ENCODE measurements at regions not wholly inside any gene's neighbourhood (a gene's known extent, or its start where the extent isn't known, plus 50 kb on each side); places are given as distances from the start of the nearest gene placed in this dataset.

DNA sequence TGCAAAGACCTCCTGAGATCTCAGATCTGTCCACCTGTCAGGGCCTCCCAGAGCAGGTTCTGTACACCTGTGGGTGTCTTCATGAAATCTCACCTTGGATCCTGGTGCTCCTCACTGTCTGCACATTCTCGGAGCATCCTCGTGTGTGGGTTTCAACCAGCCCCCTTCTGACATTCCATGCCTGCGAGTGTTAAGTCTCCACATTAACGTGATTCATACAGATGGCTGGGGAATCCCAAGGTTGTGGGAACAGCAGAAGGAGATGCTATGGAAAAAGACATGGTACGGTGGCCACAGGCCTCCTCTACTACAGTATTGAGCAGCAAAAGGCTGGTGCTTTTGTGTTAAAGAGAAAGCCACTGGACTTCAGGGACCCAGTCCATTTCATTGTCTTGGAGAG is 556.5 kb downstream of the DHX35 start:
- Histone ChIP-seq H3K9me3 (ENCODE audit: control insufficient read depth, insufficient read depth, low read depth, low read length) (no peaks in the 10 kb centered on the region), H3K4me3 (ENCODE audit: low read depth, low read length) (no peak overlapping the region), H3K4me1 (ENCODE audit: control insufficient read depth, insufficient read depth, low read length) (no peaks in the 10 kb centered on the region), H3K27ac (ENCODE audit: extremely low read depth, low read depth, low read length) (no peak overlapping the region), H3K36me3 (ENCODE audit: control insufficient read depth in 2 of 2, insufficient read depth in 1 of 2, low read length in 2 of 2) (no peaks in the 10 kb centered on the region)
- ChIA-PET POLR2A (no interaction called here), CTCF (no interaction called here)
- TF ChIP-seq, protein P1, sequence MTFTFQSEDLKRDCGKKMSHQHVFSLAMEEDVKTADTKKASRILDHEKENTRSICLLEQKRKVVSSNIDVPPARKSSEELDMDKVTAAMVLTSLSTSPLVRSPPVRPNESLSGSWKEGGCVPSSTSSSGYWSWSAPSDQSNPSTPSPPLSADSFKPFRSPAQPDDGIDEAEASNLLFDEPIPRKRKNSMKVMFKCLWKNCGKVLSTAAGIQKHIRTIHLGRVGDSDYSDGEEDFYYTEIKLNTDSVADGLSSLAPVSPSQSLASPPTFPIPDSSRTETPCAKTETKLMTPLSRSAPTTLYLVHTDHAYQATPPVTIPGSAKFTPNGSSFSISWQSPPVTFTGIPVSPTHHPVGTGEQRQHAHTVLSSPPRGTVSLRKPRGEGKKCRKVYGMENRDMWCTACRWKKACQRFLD (tag by site-specific recombination; IDR thresholded peaks at IDR 0.05), result no peak
- TF ChIP-seq YY2 (tag by site-specific recombination; IDR thresholded peaks at IDR 0.05) (no peak), ZNF677 (tag by site-specific recombination; IDR thresholded peaks at IDR 0.05) (no peak), SP7 (tag by site-specific recombination; IDR thresholded peaks at IDR 0.05) (no peak), ZNF335 (tag by site-specific recombination; conservative IDR thresholded peaks at IDR 0.05) (no peak)
- TF ChIP-seq, protein P2, sequence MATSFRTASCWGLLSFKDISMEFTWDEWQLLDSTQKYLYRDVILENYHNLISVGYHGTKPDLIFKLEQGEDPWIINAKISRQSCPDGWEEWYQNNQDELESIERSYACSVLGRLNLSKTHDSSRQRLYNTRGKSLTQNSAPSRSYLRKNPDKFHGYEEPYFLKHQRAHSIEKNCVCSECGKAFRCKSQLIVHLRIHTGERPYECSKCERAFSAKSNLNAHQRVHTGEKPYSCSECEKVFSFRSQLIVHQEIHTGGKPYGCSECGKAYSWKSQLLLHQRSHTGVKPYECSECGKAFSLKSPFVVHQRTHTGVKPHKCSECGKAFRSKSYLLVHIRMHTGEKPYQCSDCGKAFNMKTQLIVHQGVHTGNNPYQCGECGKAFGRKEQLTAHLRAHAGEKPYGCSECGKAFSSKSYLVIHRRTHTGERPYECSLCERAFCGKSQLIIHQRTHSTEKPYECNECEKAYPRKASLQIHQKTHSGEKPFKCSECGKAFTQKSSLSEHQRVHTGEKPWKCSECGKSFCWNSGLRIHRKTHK (tag by site-specific recombination; IDR thresholded peaks at IDR 0.05), result no peak
- TF ChIP-seq, protein P3, sequence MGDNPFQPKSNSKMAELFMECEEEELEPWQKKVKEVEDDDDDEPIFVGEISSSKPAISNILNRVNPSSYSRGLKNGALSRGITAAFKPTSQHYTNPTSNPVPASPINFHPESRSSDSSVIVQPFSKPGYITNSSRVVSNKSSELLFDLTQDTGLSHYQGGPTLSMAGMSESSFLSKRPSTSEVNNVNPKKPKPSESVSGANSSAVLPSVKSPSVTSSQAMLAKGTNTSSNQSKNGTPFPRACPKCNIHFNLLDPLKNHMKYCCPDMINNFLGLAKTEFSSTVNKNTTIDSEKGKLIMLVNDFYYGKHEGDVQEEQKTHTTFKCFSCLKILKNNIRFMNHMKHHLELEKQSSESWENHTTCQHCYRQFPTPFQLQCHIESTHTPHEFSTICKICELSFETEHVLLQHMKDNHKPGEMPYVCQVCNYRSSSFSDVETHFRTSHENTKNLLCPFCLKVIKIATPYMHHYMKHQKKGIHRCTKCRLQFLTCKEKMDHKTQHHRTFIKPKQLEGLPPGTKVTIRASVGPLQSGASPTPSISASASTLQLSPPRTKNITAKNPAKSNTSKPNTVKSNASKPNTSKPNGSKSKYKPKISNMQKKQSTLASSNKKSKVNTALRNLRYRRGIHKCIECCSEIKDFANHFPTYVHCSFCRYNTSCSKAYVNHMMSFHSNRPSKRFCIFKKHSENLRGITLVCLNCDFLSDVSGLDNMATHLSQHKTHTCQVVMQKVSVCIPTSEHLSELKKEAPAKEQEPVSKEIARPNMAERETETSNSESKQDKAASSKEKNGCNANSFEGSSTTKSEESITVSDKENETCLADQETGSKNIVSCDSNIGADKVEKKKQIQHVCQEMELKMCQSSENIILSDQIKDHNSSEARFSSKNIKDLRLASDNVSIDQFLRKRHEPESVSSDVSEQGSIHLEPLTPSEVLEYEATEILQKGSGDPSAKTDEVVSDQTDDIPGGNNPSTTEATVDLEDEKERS (tag by site-specific recombination; IDR thresholded peaks at IDR 0.05), result no peak
- TF ChIP-seq, protein P4, sequence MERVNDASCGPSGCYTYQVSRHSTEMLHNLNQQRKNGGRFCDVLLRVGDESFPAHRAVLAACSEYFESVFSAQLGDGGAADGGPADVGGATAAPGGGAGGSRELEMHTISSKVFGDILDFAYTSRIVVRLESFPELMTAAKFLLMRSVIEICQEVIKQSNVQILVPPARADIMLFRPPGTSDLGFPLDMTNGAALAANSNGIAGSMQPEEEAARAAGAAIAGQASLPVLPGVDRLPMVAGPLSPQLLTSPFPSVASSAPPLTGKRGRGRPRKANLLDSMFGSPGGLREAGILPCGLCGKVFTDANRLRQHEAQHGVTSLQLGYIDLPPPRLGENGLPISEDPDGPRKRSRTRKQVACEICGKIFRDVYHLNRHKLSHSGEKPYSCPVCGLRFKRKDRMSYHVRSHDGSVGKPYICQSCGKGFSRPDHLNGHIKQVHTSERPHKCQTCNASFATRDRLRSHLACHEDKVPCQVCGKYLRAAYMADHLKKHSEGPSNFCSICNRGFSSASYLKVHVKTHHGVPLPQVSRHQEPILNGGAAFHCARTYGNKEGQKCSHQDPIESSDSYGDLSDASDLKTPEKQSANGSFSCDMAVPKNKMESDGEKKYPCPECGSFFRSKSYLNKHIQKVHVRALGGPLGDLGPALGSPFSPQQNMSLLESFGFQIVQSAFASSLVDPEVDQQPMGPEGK (tag by site-specific recombination; IDR thresholded peaks at IDR 0.05), result no peak

DNA sequence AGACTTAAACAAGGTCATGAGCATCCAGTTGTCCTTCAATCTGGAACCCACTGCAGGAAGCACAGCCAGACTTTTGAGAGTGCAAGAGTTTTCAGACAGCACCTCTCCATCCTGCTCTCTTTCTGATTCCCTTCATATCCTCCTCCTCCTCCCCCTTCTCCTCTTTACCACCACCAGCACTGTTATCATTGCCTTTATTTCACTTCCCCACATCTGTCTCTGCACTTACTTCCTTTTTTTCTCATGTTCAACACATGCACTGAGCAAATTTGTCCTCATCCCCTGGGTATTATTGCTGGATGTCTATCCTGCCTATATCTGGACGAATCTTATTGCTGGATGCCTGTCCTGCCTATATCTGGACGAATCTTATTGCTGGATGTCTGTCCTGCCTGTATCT is 554.8 kb downstream of the DHX35 start:
- no peaks in the 10 kb centered on the region for H3K9me3 ChIP-seq (ENCODE audit: control insufficient read depth, insufficient read depth, low read depth, low read length)
- no peaks in the 10 kb centered on the region for H3K36me3 ChIP-seq (ENCODE audit: control insufficient read depth in 2 of 2, insufficient read depth in 1 of 2, low read length in 2 of 2)
- no peak overlapping the region for H3K4me3 ChIP-seq (ENCODE audit: low read depth, low read length)
- H3K4me1 ChIP-seq (ENCODE audit: control insufficient read depth, insufficient read depth, low read length), result no peaks in the 10 kb centered on the region
- no peak overlapping the region for H3K27ac ChIP-seq (ENCODE audit: extremely low read depth, low read depth, low read length)
- ChIA-PET CTCF (no interaction called here), POLR2A (no interaction called here)
- no peak for TF ChIP-seq ZNF510 (tag by site-specific recombination; IDR thresholded peaks at IDR 0.05; ENCODE audit: insufficient replicate concordance)
- no peak for TF ChIP-seq RBAK (tag by site-specific recombination; IDR thresholded peaks at IDR 0.05)
- TF ChIP-seq ZBTB1 (tag by site-specific recombination; IDR thresholded peaks at IDR 0.05), result no peak
- TF ChIP-seq, protein P5, sequence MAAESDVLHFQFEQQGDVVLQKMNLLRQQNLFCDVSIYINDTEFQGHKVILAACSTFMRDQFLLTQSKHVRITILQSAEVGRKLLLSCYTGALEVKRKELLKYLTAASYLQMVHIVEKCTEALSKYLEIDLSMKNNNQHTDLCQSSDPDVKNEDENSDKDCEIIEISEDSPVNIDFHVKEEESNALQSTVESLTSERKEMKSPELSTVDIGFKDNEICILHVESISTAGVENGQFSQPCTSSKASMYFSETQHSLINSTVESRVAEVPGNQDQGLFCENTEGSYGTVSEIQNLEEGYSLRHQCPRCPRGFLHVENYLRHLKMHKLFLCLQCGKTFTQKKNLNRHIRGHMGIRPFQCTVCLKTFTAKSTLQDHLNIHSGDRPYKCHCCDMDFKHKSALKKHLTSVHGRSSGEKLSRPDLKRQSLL (tag by site-specific recombination; IDR thresholded peaks at IDR 0.05), result no peak
- TF ChIP-seq, protein P6, sequence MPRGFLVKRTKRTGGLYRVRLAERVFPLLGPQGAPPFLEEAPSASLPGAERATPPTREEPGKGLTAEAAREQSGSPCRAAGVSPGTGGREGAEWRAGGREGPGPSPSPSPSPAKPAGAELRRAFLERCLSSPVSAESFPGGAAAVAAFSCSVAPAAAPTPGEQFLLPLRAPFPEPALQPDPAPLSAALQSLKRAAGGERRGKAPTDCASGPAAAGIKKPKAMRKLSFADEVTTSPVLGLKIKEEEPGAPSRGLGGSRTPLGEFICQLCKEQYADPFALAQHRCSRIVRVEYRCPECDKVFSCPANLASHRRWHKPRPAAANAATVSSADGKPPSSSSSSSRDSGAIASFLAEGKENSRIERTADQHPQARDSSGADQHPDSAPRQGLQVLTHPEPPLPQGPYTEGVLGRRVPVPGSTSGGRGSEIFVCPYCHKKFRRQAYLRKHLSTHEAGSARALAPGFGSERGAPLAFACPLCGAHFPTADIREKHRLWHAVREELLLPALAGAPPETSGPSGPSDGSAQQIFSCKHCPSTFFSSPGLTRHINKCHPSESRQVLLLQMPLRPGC (tag by site-specific recombination; IDR thresholded peaks at IDR 0.05), result no peak
- TF ChIP-seq ZNF521 (tag by site-specific recombination; IDR thresholded peaks at IDR 0.05), result no peak
- TF ChIP-seq, protein P1 (tag by site-specific recombination; IDR thresholded peaks at IDR 0.05), result no peak
- TF ChIP-seq, protein P7, sequence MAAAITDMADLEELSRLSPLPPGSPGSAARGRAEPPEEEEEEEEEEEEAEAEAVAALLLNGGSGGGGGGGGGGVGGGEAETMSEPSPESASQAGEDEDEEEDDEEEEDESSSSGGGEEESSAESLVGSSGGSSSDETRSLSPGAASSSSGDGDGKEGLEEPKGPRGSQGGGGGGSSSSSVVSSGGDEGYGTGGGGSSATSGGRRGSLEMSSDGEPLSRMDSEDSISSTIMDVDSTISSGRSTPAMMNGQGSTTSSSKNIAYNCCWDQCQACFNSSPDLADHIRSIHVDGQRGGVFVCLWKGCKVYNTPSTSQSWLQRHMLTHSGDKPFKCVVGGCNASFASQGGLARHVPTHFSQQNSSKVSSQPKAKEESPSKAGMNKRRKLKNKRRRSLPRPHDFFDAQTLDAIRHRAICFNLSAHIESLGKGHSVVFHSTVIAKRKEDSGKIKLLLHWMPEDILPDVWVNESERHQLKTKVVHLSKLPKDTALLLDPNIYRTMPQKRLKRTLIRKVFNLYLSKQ (tag by site-specific recombination; IDR thresholded peaks at IDR 0.05; ENCODE audit: borderline replicate concordance), result no peak
- TF ChIP-seq ZNF600 (tag by site-specific recombination; IDR thresholded peaks at IDR 0.05), result no peak

Data from HEK293 (cell line).